T1000 (cell line): ENCODE measurements at regions not wholly inside any gene's neighbourhood (a gene's known extent, or its start where the extent isn't known, plus 50 kb on each side); places are given as distances from the start of the nearest gene placed in this dataset.

ENCODE experiments used
- DNase-seq: peaks from one replicate; lab custom pipeline; 2025; ENCODE audit warnings: mixed read lengths; lab: John Stamatoyannopoulos, UW

DNA sequence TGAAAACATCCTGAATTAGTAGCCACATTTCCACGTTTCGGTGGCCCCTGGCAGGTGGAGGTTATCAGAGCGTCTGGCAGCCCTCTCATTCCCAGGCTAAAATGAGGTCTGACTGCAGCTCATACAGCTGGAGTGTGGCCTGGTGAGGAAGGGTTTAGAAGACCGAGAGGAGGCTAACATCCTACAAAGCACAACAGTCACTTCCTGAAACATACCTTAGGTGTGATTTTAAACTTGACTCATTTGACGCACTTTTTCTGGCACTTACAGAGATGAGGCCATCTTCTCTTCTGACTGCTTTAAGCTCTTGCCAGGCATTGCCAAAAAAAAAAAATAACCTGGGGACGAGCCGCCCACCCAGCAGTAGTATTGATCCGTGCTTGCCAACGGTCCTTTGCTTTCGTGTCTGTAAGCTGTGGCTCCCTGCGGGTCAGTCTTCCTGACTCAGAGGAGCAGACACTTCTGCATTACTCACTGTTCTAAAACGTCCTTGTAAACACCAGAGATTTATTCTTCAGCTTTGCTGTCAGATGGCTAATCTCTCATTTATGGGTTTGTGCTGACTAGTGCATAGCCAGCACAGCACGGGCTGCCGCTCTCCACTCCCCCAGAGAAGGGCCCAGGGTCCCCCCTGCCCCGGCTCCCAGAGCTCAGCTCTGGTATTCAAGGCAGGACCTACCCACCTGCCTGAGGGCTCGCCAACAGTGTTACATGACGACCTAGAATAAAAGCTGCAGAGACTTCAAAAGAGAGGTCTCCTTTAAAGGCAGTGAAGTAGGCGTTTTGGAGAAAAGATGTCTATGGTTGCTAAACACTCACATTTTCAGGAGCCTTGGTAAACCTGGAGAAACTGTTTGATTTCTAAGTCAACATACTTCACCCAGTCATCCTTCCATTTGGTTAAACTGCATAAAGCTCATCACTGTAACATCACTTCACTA, 78.5 kb upstream of the FRMD1 start:
- DNase-seq, result peak; percentile 39

GRCh38 chr6:168156742-168157265, 77.8 kb upstream of the FRMD1 start:
- DNase-seq, result no peak

- no peak for DNase-seq
Measured at GRCh38 chr6:168155821-168156741, 77.1 kb upstream of the FRMD1 start.

- no peak for DNase-seq
Measured at GRCh38 chr6:168155193-168155592, 76.2 kb upstream of the FRMD1 start.

GRCh38 chr6:168154263-168154917, 75.4 kb upstream of the FRMD1 start:
- no peak for DNase-seq

DNA sequence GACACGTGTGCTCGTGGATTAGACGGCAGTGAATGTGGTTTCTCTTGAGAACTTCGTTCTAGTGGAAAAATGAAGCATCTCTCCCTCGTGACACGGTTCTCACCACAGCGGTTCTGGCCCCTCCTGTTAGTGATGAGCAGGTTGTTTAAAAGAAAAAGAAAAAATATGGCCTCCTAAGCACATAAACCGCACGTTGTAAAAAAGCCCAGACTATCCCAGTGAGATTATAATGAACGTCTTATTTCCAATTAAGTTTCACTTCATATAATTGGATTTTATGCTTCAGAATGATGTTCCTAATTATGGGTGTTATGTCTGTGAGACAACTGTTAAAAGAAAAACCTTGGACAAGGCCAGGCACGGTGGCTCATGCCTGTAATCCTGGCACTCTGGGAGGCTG, 74.5 kb upstream of the FRMD1 start:
- no peak for DNase-seq

DNA sequence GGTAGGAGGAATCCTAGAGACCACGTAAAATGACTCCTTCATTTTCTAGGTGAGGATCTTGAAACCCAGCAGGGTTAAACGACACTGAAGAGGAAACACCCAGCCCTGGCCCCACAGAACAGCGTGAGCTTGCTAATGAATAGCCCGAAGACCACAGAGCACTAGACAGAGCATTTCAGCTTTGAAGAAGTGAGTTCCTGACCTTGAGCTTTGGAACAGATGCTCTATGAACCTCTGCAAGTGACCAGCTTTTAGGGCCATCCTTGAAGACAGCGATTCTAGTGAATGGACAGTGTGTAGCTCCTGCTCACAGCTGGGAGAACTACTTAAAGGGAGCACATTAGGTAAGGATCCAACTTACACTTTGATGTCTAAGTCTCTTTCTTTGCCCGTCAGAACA, 74.0 kb upstream of the FRMD1 start:
- no peak for DNase-seq

GRCh38 chr6:168152306-168152963, 73.4 kb upstream of the FRMD1 start:
- DNase-seq, result no peak

DNA sequence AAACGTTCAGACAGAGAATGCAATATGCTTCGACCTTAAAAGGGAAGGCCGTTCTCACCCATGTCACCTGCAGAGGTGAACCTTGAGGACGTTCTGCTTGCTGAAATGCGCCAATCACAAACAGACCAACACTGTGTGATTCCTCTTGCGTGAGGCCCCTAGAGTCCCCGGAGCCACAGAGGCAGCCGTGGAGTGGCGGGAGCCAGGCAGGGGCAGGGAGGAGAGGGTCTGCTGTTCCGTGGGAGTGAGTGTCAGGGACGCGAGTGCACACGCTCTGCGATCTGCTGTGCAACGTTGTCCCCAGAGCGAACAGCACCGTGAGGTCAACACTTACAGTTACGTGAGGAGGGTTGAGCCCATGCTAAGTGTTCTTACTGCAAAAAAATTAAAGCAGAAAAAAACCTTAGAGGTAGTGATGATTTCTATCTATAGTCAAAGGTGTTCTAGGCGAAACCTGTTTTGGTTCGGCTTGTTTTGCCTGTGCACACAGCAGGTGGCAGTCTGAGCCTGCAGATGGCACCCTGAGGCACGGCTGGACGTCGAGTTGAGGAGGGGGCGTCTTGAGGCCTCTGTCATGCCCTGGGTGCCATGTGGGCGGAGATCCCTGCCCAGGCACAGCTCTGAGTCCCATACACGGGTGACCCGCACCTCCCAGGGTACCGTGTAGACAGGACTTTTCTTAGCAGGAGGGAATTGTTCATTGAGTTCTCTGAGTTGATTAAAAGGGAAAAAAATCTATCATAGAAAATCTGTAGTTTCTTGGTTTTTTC, 71.7 kb upstream of the FRMD1 start:
- no peak for DNase-seq

GRCh38 chr6:168149015-168149414, 70.0 kb upstream of the FRMD1 start:
- DNase-seq, result no peak

- DNase-seq, result no peak
Measured at GRCh38 chr6:168148231-168148849, 69.3 kb upstream of the FRMD1 start.

- no peak for DNase-seq
Measured at GRCh38 chr6:168147205-168147738, 68.3 kb upstream of the FRMD1 start.

GRCh38 chr6:168145747-168146596, 67.0 kb upstream of the FRMD1 start:
- DNase-seq, result no peak

- DNase-seq, result no peak
Measured at GRCh38 chr6:168139121-168139520, 60.1 kb upstream of the FRMD1 start.

- DNase-seq, result no peak
Measured at GRCh38 chr6:168138436-168138835, 59.4 kb upstream of the FRMD1 start.

GRCh38 chr6:168137024-168137423, 58.0 kb upstream of the FRMD1 start:
- no peak for DNase-seq

GRCh38 chr6:168136622-168137021, 57.6 kb upstream of the FRMD1 start:
- DNase-seq, result no peak

DNA sequence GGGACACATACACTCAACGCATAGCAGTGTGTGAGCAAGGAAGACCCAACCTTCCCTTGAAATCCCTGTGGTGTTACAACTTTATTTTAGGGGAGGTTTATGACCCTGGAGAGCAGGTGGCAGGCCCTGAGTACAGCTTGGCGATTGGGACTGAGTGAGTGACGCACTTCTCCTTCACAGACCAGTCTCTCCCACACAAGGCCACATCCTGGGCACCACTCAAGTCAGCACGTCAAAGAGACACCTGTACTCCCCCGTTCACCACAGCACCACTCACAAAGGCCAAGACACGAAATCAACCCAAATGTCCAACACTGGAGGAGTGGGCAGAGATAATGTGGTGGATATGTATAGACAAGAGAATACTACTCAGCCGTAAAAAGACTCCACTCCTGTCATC, 57.0 kb upstream of the FRMD1 start:
- DNase-seq, result no peak
